OCI-LY3 (cell line): ENCODE measurements at regions not wholly inside any gene's neighbourhood (a gene's known extent, or its start where the extent isn't known, plus 50 kb on each side); places are given as distances from the start of the nearest gene placed in this dataset.

ENCODE experiments used
- CTCF ChIP-seq: fragments of 200-600, 300-600 bp; sonication (generic); IDR thresholded peaks from 2 replicates; pipeline ENCODE4 v1.5.1; 2014; ENCODE audit warnings: antibody characterized with exemption, low read length, low read depth
- EZH2phosphoT487 ChIP-seq: fragments of 200-600 bp; shearing (Covaris generic); IDR thresholded peaks from 2 replicates; pipeline ENCODE4 v1.6.1; 2018; ENCODE audit warnings: antibody characterized with exemption, mixed run types, low read depth

GRCh38 chr22:48181263-48181955, 1419.0 kb downstream of the TBC1D22A start:
- TF ChIP-seq CTCF (no peak), EZH2phosphoT487 (no peak)
